ENCODE measurements at regions not wholly inside any gene's neighbourhood (a gene's known extent, or its start where the extent isn't known, plus 50 kb on each side); places are given as distances from the start of the nearest gene placed in this dataset.
A peak's percentile ranks its signal among the peaks of the same experiment; 100 is the strongest.

GRCh38 chr1:239912471-239912870 is 179.2 kb upstream of the FMN2 start:
- DNase-seq (ENCODE audit: low spot score) (no peak), ATAC-seq (ENCODE audit: low FRiP score) (no peak)
- TF ChIP-seq CTCF (IDR thresholded peaks at IDR 0.05) = no peak

GRCh38 chr1:239913141-239913585 is 178.5 kb upstream of the FMN2 start:
- DNase-seq (ENCODE audit: low spot score) (no peak), ATAC-seq (ENCODE audit: low FRiP score) (no peak)
- TF ChIP-seq CTCF (IDR thresholded peaks at IDR 0.05) = no peak

- ATAC-seq (ENCODE audit: low FRiP score) (peak; percentile 75), DNase-seq (ENCODE audit: low spot score) (no peak)
- no peak for TF ChIP-seq CTCF (IDR thresholded peaks at IDR 0.05)
Observed at GRCh38 chr1:239914751-239915231, 176.9 kb upstream of the FMN2 start.

GRCh38 chr1:239918634-239919033 is 173.0 kb upstream of the FMN2 start:
- TF ChIP-seq CTCF (IDR thresholded peaks at IDR 0.05) = no peak
- DNase-seq (ENCODE audit: low spot score) (no peak), ATAC-seq (ENCODE audit: low FRiP score) (no peak)

GRCh38 chr1:239920214-239920613 is 171.5 kb upstream of the FMN2 start:
- ATAC-seq (ENCODE audit: low FRiP score) (no peak), DNase-seq (ENCODE audit: low spot score) (no peak)
- no peak for TF ChIP-seq CTCF (IDR thresholded peaks at IDR 0.05)

GRCh38 chr1:239922778-239923522 is 168.7 kb upstream of the FMN2 start:
- no peak for TF ChIP-seq CTCF (IDR thresholded peaks at IDR 0.05)
- DNase-seq (ENCODE audit: low spot score) = no peak

GRCh38 chr1:239924741-239925350 is 166.8 kb upstream of the FMN2 start:
- ATAC-seq (ENCODE audit: low FRiP score) (no peak), DNase-seq (ENCODE audit: low spot score) (no peak)
- no peak for TF ChIP-seq CTCF (IDR thresholded peaks at IDR 0.05)

More at GRCh38 chr1:239922778-239923522, 168.7 kb upstream of the FMN2 start:
- no peak for ATAC-seq (ENCODE audit: low FRiP score)

Measured in omental fat pad (tissue), 3 donors.